ENCODE measurements at regions not wholly inside any gene's neighbourhood (a gene's known extent, or its start where the extent isn't known, plus 50 kb on each side); places are given as distances from the start of the nearest gene placed in this dataset.
A peak's percentile ranks its signal among the peaks of the same experiment; 100 is the strongest.

GRCh38 chr13:79724348-79725103 lies 243.6 kb downstream of the NDFIP2 start:
- Histone ChIP-seq H3K36me3 (no peaks in the 10 kb centered on the region), H3K27me3 (no peaks in the 10 kb centered on the region), H3K9me3 (no peaks in the 10 kb centered on the region), H3K27ac (no peak overlapping the region), H3K4me1 (peaks cover 0 to 3% (median 0%) of the 10 kb centered on the region in 4 donors), H3K4me3 (no peak overlapping the region)
- ATAC-seq (peak; percentile 71 to 92 (median 87)), DNase-seq (no peak)
- 31% methylated on average over 3 of the region's 3 CpGs for WGBS (ENCODE audit: insufficient coverage, low coverage, low lambda C conversion rate, missing lambda C conversion rate)
- intact Hi-C loops (cut with DNase I) = no loop called here
- TF ChIP-seq CTCF (IDR thresholded peaks at IDR 0.05) = no peak
- TF ChIP-seq POLR2A (IDR thresholded peaks at IDR 0.05) = no peak

GRCh38 chr13:79723519-79724024 lies 242.6 kb downstream of the NDFIP2 start:
- no peaks in the 10 kb centered on the region for H3K36me3 ChIP-seq
- H3K9me3 ChIP-seq = no peaks in the 10 kb centered on the region
- no peak overlapping the region for H3K4me3 ChIP-seq
- no peak for TF ChIP-seq CTCF (IDR thresholded peaks at IDR 0.05)
- ATAC-seq (no peak), DNase-seq (no peak)
- intact Hi-C loops (cut with DNase I) = no loop called here
- H3K4me1 ChIP-seq = peaks cover 0 to 3% (median 0%) of the 10 kb centered on the region in 4 donors
- H3K27me3 ChIP-seq = no peaks in the 10 kb centered on the region
- WGBS (ENCODE audit: insufficient coverage, low coverage, low lambda C conversion rate, missing lambda C conversion rate) = 50% methylated on average over 3 of the region's 7 CpGs
- no peak overlapping the region for H3K27ac ChIP-seq

GRCh38 chr13:79722885-79723445 lies 242.0 kb downstream of the NDFIP2 start:
- intact Hi-C loops (cut with DNase I) = no loop called here
- no peaks in the 10 kb centered on the region for H3K36me3 ChIP-seq
- no peak overlapping the region for H3K27ac ChIP-seq
- H3K4me3 ChIP-seq = no peak overlapping the region
- no peak for ATAC-seq
- no peak for DNase-seq
- 30% methylated on average over 1 of the region's 1 CpG for WGBS (ENCODE audit: insufficient coverage, low coverage, low lambda C conversion rate, missing lambda C conversion rate)
- TF ChIP-seq CTCF (IDR thresholded peaks at IDR 0.05) (no peak), POLR2A (IDR thresholded peaks at IDR 0.05) (no peak)
- no peaks in the 10 kb centered on the region for H3K27me3 ChIP-seq
- H3K4me1 ChIP-seq = peaks cover 0 to 3% (median 0%) of the 10 kb centered on the region in 4 donors
- H3K9me3 ChIP-seq = no peaks in the 10 kb centered on the region

GRCh38 chr13:79716191-79716590 lies 235.2 kb downstream of the NDFIP2 start:
- Histone ChIP-seq H3K36me3 (no peaks in the 10 kb centered on the region), H3K4me3 (no peak overlapping the region), H3K4me1 (no peaks in the 10 kb centered on the region), H3K9me3 (no peaks in the 10 kb centered on the region), H3K27me3 (no peaks in the 10 kb centered on the region), H3K27ac (no peak overlapping the region)
- intact Hi-C loops (cut with DNase I) = no loop called here
- 49% methylated on average over 3 of the region's 3 CpGs for WGBS (ENCODE audit: insufficient coverage, low coverage, low lambda C conversion rate, missing lambda C conversion rate)
- ATAC-seq (no peak), DNase-seq (no peak)
- TF ChIP-seq POLR2A (IDR thresholded peaks at IDR 0.05) (no peak), CTCF (IDR thresholded peaks at IDR 0.05) (no peak)
